ENCODE measurements at regions not wholly inside any gene's neighbourhood (a gene's known extent, or its start where the extent isn't known, plus 50 kb on each side); places are given as distances from the start of the nearest gene placed in this dataset.

GRCh38 chr2:128395640-128396499 lies 77.2 kb upstream of the HS6ST1 start:
- no peak for DNase-seq
- Histone ChIP-seq H3K9me3 (ENCODE audit: low read length) (no peaks in the 10 kb centered on the region), H2AFZ (ENCODE audit: low read length) (no peak overlapping the region)

GRCh38 chr2:128396500-128396891 lies 77.8 kb upstream of the HS6ST1 start:
- no peaks in the 10 kb centered on the region for H3K79me2 ChIP-seq (ENCODE audit: low read length)
- no peak overlapping the region for H3K27ac ChIP-seq (ENCODE audit: low read length)
- H2AFZ ChIP-seq (ENCODE audit: low read length) = no peak overlapping the region
- no peaks in the 10 kb centered on the region for H4K20me1 ChIP-seq (ENCODE audit: insufficient read depth, low read depth, low read length)
- H3K9ac ChIP-seq (ENCODE audit: low read length) = no peak overlapping the region
- no peaks in the 10 kb centered on the region for H3K9me3 ChIP-seq (ENCODE audit: low read length)
- H3K4me1 ChIP-seq (ENCODE audit: low read length) = no peaks in the 10 kb centered on the region
- H3K9me2 ChIP-seq (replicated peaks; ENCODE audit: insufficient read depth, low read length) = no peaks in the 10 kb centered on the region
- no peaks in the 10 kb centered on the region for H3K27me3 ChIP-seq (ENCODE audit: low read length)
- H3K4me3 ChIP-seq (ENCODE audit: low read length) = no peak overlapping the region
- DNase-seq = no peak
- H3K36me3 ChIP-seq (ENCODE audit: insufficient read depth, low read length) = no peaks in the 10 kb centered on the region
- no peak overlapping the region for H3K4me2 ChIP-seq (ENCODE audit: low read depth, low read length, poor library complexity, severe bottlenecking)

More at GRCh38 chr2:128395640-128396499, 77.2 kb upstream of the HS6ST1 start:
- Histone ChIP-seq H3K9me2 (replicated peaks; ENCODE audit: insufficient read depth, low read length) (no peaks in the 10 kb centered on the region), H3K27ac (ENCODE audit: low read length) (no peak overlapping the region), H3K4me3 (ENCODE audit: low read length) (no peak overlapping the region), H3K4me2 (ENCODE audit: low read depth, low read length, poor library complexity, severe bottlenecking) (no peak overlapping the region), H3K36me3 (ENCODE audit: insufficient read depth, low read length) (no peaks in the 10 kb centered on the region), H3K27me3 (ENCODE audit: low read length) (no peaks in the 10 kb centered on the region), H3K79me2 (ENCODE audit: low read length) (no peaks in the 10 kb centered on the region), H3K9ac (ENCODE audit: low read length) (no peak overlapping the region), H4K20me1 (ENCODE audit: insufficient read depth, low read depth, low read length) (no peaks in the 10 kb centered on the region), H3K4me1 (ENCODE audit: low read length) (no peaks in the 10 kb centered on the region)

GRCh38 chr2:128396946-128397345 lies 78.3 kb upstream of the HS6ST1 start:
- H3K27ac ChIP-seq (ENCODE audit: low read length) = no peak overlapping the region
- no peak for DNase-seq
- no peaks in the 10 kb centered on the region for H3K27me3 ChIP-seq (ENCODE audit: low read length)
- H3K4me3 ChIP-seq (ENCODE audit: low read length) = no peak overlapping the region
- no peaks in the 10 kb centered on the region for H3K4me1 ChIP-seq (ENCODE audit: low read length)
- no peaks in the 10 kb centered on the region for H4K20me1 ChIP-seq (ENCODE audit: insufficient read depth, low read depth, low read length)
- H3K79me2 ChIP-seq (ENCODE audit: low read length) = no peaks in the 10 kb centered on the region
- no peaks in the 10 kb centered on the region for H3K36me3 ChIP-seq (ENCODE audit: insufficient read depth, low read length)
- H2AFZ ChIP-seq (ENCODE audit: low read length) = no peak overlapping the region
- no peak overlapping the region for H3K9ac ChIP-seq (ENCODE audit: low read length)
- no peaks in the 10 kb centered on the region for H3K9me3 ChIP-seq (ENCODE audit: low read length)
- H3K4me2 ChIP-seq (ENCODE audit: low read depth, low read length, poor library complexity, severe bottlenecking) = no peak overlapping the region
- no peaks in the 10 kb centered on the region for H3K9me2 ChIP-seq (replicated peaks; ENCODE audit: insufficient read depth, low read length)

- H3K4me3 ChIP-seq (ENCODE audit: low read length) = no peak overlapping the region
- no peaks in the 10 kb centered on the region for H3K4me1 ChIP-seq (ENCODE audit: low read length)
- H3K4me2 ChIP-seq (ENCODE audit: low read depth, low read length, poor library complexity, severe bottlenecking) = no peak overlapping the region
- H3K9me3 ChIP-seq (ENCODE audit: low read length) = no peaks in the 10 kb centered on the region
- no peak for DNase-seq
- H3K27ac ChIP-seq (ENCODE audit: low read length) = no peak overlapping the region
- no peak overlapping the region for H2AFZ ChIP-seq (ENCODE audit: low read length)
- H3K9ac ChIP-seq (ENCODE audit: low read length) = no peak overlapping the region
- no peaks in the 10 kb centered on the region for H3K79me2 ChIP-seq (ENCODE audit: low read length)
- H3K36me3 ChIP-seq (ENCODE audit: insufficient read depth, low read length) = no peaks in the 10 kb centered on the region
- H4K20me1 ChIP-seq (ENCODE audit: insufficient read depth, low read depth, low read length) = no peaks in the 10 kb centered on the region
- no peaks in the 10 kb centered on the region for H3K27me3 ChIP-seq (ENCODE audit: low read length)
- no peaks in the 10 kb centered on the region for H3K9me2 ChIP-seq (replicated peaks; ENCODE audit: insufficient read depth, low read length)
Measured at GRCh38 chr2:128399256-128399655, 80.6 kb upstream of the HS6ST1 start.

GRCh38 chr2:128399690-128400291 lies 81.1 kb upstream of the HS6ST1 start:
- no peaks in the 10 kb centered on the region for H3K36me3 ChIP-seq (ENCODE audit: insufficient read depth, low read length)
- no peaks in the 10 kb centered on the region for H3K79me2 ChIP-seq (ENCODE audit: low read length)
- H3K4me2 ChIP-seq (ENCODE audit: low read depth, low read length, poor library complexity, severe bottlenecking) = no peak overlapping the region
- H3K9me3 ChIP-seq (ENCODE audit: low read length) = no peaks in the 10 kb centered on the region
- no peak overlapping the region for H3K27ac ChIP-seq (ENCODE audit: low read length)
- no peak for DNase-seq
- no peaks in the 10 kb centered on the region for H3K9me2 ChIP-seq (replicated peaks; ENCODE audit: insufficient read depth, low read length)
- H3K27me3 ChIP-seq (ENCODE audit: low read length) = no peaks in the 10 kb centered on the region
- H2AFZ ChIP-seq (ENCODE audit: low read length) = no peak overlapping the region
- no peaks in the 10 kb centered on the region for H4K20me1 ChIP-seq (ENCODE audit: insufficient read depth, low read depth, low read length)
- no peak overlapping the region for H3K9ac ChIP-seq (ENCODE audit: low read length)
- no peaks in the 10 kb centered on the region for H3K4me1 ChIP-seq (ENCODE audit: low read length)
- H3K4me3 ChIP-seq (ENCODE audit: low read length) = no peak overlapping the region

GRCh38 chr2:128401680-128402079 lies 83.0 kb upstream of the HS6ST1 start:
- Histone ChIP-seq H3K9me2 (replicated peaks; ENCODE audit: insufficient read depth, low read length) (no peaks in the 10 kb centered on the region), H3K27me3 (ENCODE audit: low read length) (no peaks in the 10 kb centered on the region), H3K4me2 (ENCODE audit: low read depth, low read length, poor library complexity, severe bottlenecking) (no peak overlapping the region), H2AFZ (ENCODE audit: low read length) (no peak overlapping the region), H3K4me1 (ENCODE audit: low read length) (no peaks in the 10 kb centered on the region), H3K27ac (ENCODE audit: low read length) (no peak overlapping the region), H4K20me1 (ENCODE audit: insufficient read depth, low read depth, low read length) (no peaks in the 10 kb centered on the region), H3K9me3 (ENCODE audit: low read length) (no peaks in the 10 kb centered on the region), H3K4me3 (ENCODE audit: low read length) (no peak overlapping the region), H3K9ac (ENCODE audit: low read length) (no peak overlapping the region), H3K36me3 (ENCODE audit: insufficient read depth, low read length) (no peaks in the 10 kb centered on the region), H3K79me2 (ENCODE audit: low read length) (no peaks in the 10 kb centered on the region)
- DNase-seq = no peak

- no peaks in the 10 kb centered on the region for H3K4me1 ChIP-seq (ENCODE audit: low read length)
- H3K4me2 ChIP-seq (ENCODE audit: low read depth, low read length, poor library complexity, severe bottlenecking) = no peak overlapping the region
- H3K9me2 ChIP-seq (replicated peaks; ENCODE audit: insufficient read depth, low read length) = no peaks in the 10 kb centered on the region
- H3K4me3 ChIP-seq (ENCODE audit: low read length) = no peak overlapping the region
- H4K20me1 ChIP-seq (ENCODE audit: insufficient read depth, low read depth, low read length) = no peaks in the 10 kb centered on the region
- DNase-seq = no peak
- no peaks in the 10 kb centered on the region for H3K36me3 ChIP-seq (ENCODE audit: insufficient read depth, low read length)
- no peaks in the 10 kb centered on the region for H3K9me3 ChIP-seq (ENCODE audit: low read length)
- H2AFZ ChIP-seq (ENCODE audit: low read length) = no peak overlapping the region
- H3K27ac ChIP-seq (ENCODE audit: low read length) = no peak overlapping the region
- no peaks in the 10 kb centered on the region for H3K27me3 ChIP-seq (ENCODE audit: low read length)
- no peaks in the 10 kb centered on the region for H3K79me2 ChIP-seq (ENCODE audit: low read length)
- H3K9ac ChIP-seq (ENCODE audit: low read length) = no peak overlapping the region
Measured at GRCh38 chr2:128402911-128403670, 84.4 kb upstream of the HS6ST1 start.
